Neural cell (in vitro differentiated cells): ENCODE measurements at regions not wholly inside any gene's neighbourhood (a gene's known extent, or its start where the extent isn't known, plus 50 kb on each side); places are given as distances from the start of the nearest gene placed in this dataset.

Experiments used
- CTCF ChIP-seq: fragments of 450-650 bp; IDR thresholded peaks from 2 replicates; pipeline ENCODE4 v1.5.1; 2014; ENCODE audit warnings: antibody characterized with exemption, mild to moderate bottlenecking, moderate library complexity; ENCODE audit not compliant: poor library complexity, severe bottlenecking
- EP300 ChIP-seq: fragments of 450-650 bp; conservative IDR thresholded peaks from 2 replicates; pipeline ENCODE4 v1.6.1; 2014; ENCODE audit warnings: antibody characterized with exemption, mild to moderate bottlenecking, moderate library complexity; ENCODE audit not compliant: poor library complexity, severe bottlenecking
- EZH2 ChIP-seq: fragments of 200-600, 300-800 bp; shearing (Covaris generic), sonication (generic); IDR thresholded peaks from 2 replicates; pipeline ENCODE4 v1.6.1; 2014; ENCODE audit warnings: antibody characterized with exemption, low read length, borderline replicate concordance, mild to moderate bottlenecking; ENCODE audit not compliant: insufficient read depth, poor library complexity, severe bottlenecking
- MXI1 ChIP-seq: fragments of 450-650 bp; conservative IDR thresholded peaks from 2 replicates; pipeline ENCODE4 v1.6.1; 2014; ENCODE audit warnings: antibody characterized with exemption, mild to moderate bottlenecking; ENCODE audit not compliant: poor library complexity, severe bottlenecking
- POLR2AphosphoS5 ChIP-seq: IDR thresholded peaks from 2 replicates; pipeline ENCODE4 v1.6.1; 2012
- RAD21 ChIP-seq: fragments of 450-650 bp; conservative IDR thresholded peaks from 2 replicates; pipeline ENCODE4 v1.6.1; 2014; ENCODE audit warnings: antibody characterized with exemption, mild to moderate bottlenecking, moderate library complexity
- REST ChIP-seq: IDR thresholded peaks from 2 replicates; pipeline ENCODE4 v1.6.1; 2012; ENCODE audit warnings: borderline replicate concordance
- SMC3 ChIP-seq: fragments of 450-650 bp; conservative IDR thresholded peaks from 2 replicates; pipeline ENCODE4 v1.6.1; 2014; ENCODE audit warnings: antibody characterized with exemption, mild to moderate bottlenecking, moderate library complexity; ENCODE audit not compliant: poor library complexity
- TAF1 ChIP-seq: IDR thresholded peaks from 2 replicates; pipeline ENCODE4 v1.6.1; 2012; ENCODE audit warnings: low read depth

GRCh38 chr7:49635800-49636199 is 137.6 kb upstream of the VWC2 start:
- TF ChIP-seq CTCF = no peak
- no peak for TF ChIP-seq EZH2
- TF ChIP-seq REST = no peak
- TF ChIP-seq EP300 = no peak
- no peak for TF ChIP-seq POLR2AphosphoS5
- TF ChIP-seq TAF1 = no peak
- TF ChIP-seq MXI1 = no peak
- TF ChIP-seq RAD21 = no peak
- no peak for TF ChIP-seq SMC3
